Testis (tissue), 2 donors: ENCODE measurements at regions not wholly inside any gene's neighbourhood (a gene's known extent, or its start where the extent isn't known, plus 50 kb on each side); places are given as distances from the start of the nearest gene placed in this dataset.

ENCODE experiments used
- CTCF ChIP-seq, 3 experiments: fragments of 450-650 bp in 2 of 3; fragments of 200-600 bp in 1 of 3; sonication (generic) in 1 of 3; IDR thresholded peaks; one replicate each; pipeline ENCODE4 v1.5.1; 2016 to 2019; ENCODE audit warnings: antibody characterized with exemption in 3 of 3, mild to moderate bottlenecking in 2 of 3, moderate library complexity in 1 of 3
- POLR2A ChIP-seq: fragments of 450-650 bp; IDR thresholded peaks from one replicate; pipeline ENCODE4 v1.6.1; 2017; ENCODE audit warnings: antibody characterized with exemption, mild to moderate bottlenecking, moderate library complexity

GRCh38 chr6:133674661-133675060 lies 214.3 kb upstream of the TCF21 start:
- TF ChIP-seq CTCF (IDR thresholded peaks at IDR 0.05) (no peak), POLR2A (no peak)
